ENCODE measurements at regions not wholly inside any gene's neighbourhood (a gene's known extent, or its start where the extent isn't known, plus 50 kb on each side); places are given as distances from the start of the nearest gene placed in this dataset.

GRCh38 chr9:26656003-26656870, 236.4 kb downstream of the CAAP1 start:
- Histone ChIP-seq H3K4me3 (no peak overlapping the region), H3K27me3 (no peaks in the 10 kb centered on the region), H3K27ac (no peak overlapping the region), H3K4me1 (no peaks in the 10 kb centered on the region), H3K36me3 (replicated peaks in 1 of 2; ENCODE audit: insufficient read depth in 1 of 2, low read depth in 2 of 2) (no peaks in the 10 kb centered on the region), H3K9me3 (no peaks in the 10 kb centered on the region)
- TF ChIP-seq, protein P1, sequence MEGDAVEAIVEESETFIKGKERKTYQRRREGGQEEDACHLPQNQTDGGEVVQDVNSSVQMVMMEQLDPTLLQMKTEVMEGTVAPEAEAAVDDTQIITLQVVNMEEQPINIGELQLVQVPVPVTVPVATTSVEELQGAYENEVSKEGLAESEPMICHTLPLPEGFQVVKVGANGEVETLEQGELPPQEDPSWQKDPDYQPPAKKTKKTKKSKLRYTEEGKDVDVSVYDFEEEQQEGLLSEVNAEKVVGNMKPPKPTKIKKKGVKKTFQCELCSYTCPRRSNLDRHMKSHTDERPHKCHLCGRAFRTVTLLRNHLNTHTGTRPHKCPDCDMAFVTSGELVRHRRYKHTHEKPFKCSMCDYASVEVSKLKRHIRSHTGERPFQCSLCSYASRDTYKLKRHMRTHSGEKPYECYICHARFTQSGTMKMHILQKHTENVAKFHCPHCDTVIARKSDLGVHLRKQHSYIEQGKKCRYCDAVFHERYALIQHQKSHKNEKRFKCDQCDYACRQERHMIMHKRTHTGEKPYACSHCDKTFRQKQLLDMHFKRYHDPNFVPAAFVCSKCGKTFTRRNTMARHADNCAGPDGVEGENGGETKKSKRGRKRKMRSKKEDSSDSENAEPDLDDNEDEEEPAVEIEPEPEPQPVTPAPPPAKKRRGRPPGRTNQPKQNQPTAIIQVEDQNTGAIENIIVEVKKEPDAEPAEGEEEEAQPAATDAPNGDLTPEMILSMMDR (IDR thresholded peaks at IDR 0.05) = peak in 4 of 7 experiments; percentile 3 to 23 (median 11)
- no peak for TF ChIP-seq POLR2A (IDR thresholded peaks at IDR 0.05)
- ATAC-seq = no peak
- whole genome bisulfite sequencing, 2 donors = 33 to 41% methylated on average over 14 of the region's 14 CpGs
- intact Hi-C loops (cut with DNase I) = no loop called here
- no peak for DNase-seq

DNA sequence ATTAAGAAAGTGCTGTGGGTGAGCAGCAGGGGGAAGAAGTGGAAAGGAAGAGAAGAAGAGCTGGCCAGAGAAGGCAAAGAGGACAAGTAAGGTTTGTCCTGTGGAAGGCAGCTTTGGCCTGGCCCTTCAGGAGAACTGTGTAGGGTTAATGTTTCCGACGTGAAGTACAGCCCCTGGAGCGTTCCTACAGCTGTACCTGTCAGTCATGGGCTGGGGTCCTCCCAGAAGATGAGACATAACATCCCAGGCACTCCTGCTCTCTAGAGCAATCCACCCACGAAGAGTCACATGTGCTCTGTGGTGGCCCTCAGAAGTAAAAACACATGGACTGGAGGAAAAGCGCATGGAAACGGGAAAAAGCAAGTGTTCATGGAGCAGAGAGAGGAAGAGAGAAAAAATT, 237.4 kb downstream of the CAAP1 start:
- intact Hi-C loops (cut with DNase I) = no loop called here
- Histone ChIP-seq H3K9me3 (no peaks in the 10 kb centered on the region), H3K27me3 (no peaks in the 10 kb centered on the region), H3K4me3 (no peak overlapping the region), H3K4me1 (no peaks in the 10 kb centered on the region), H3K27ac (no peak overlapping the region), H3K36me3 (replicated peaks in 1 of 2; ENCODE audit: insufficient read depth in 1 of 2, low read depth in 2 of 2) (no peaks in the 10 kb centered on the region)
- TF ChIP-seq, protein P1 (IDR thresholded peaks at IDR 0.05) = no peak
- no peak for TF ChIP-seq POLR2A (IDR thresholded peaks at IDR 0.05)
- no peak for DNase-seq
- no peak for ATAC-seq
- WGBS, 2 donors = 55 to 65% methylated on average over 6 of the region's 6 CpGs

GRCh38 chr9:26650325-26650724, 242.3 kb downstream of the CAAP1 start:
- no peak for ATAC-seq
- H3K4me3 ChIP-seq = no peak overlapping the region

GRCh38 chr9:26643826-26644225, 248.8 kb downstream of the CAAP1 start:
- DNase-seq (no peak), ATAC-seq (no peak)
- Histone ChIP-seq H3K9me3 (no peaks in the 10 kb centered on the region), H3K27me3 (no peaks in the 10 kb centered on the region), H3K36me3 (replicated peaks in 1 of 2; ENCODE audit: insufficient read depth in 1 of 2, low read depth in 2 of 2) (no peaks in the 10 kb centered on the region), H3K4me1 (no peaks in the 10 kb centered on the region), H3K4me3 (no peak overlapping the region), H3K27ac (no peak overlapping the region)
- TF ChIP-seq POLR2A (IDR thresholded peaks at IDR 0.05) = no peak
- TF ChIP-seq, protein P1 (IDR thresholded peaks at IDR 0.05) = no peak
- intact Hi-C loops (cut with DNase I) = no loop called here
- WGBS, 2 donors = 56 to 57% methylated on average over 4 of the region's 4 CpGs

More at GRCh38 chr9:26650325-26650724, 242.3 kb downstream of the CAAP1 start:
- no peak overlapping the region for H3K27ac ChIP-seq
- no peak for DNase-seq
- H3K9me3 ChIP-seq = no peaks in the 10 kb centered on the region
- intact Hi-C loops (cut with DNase I) = no loop called here
- no peaks in the 10 kb centered on the region for H3K4me1 ChIP-seq
- H3K36me3 ChIP-seq (replicated peaks in 1 of 2; ENCODE audit: insufficient read depth in 1 of 2, low read depth in 2 of 2) = no peaks in the 10 kb centered on the region
- TF ChIP-seq, protein P1 (IDR thresholded peaks at IDR 0.05) = no peak
- no peak for TF ChIP-seq POLR2A (IDR thresholded peaks at IDR 0.05)
- H3K27me3 ChIP-seq = no peaks in the 10 kb centered on the region

GRCh38 chr9:26639761-26640160, 252.8 kb downstream of the CAAP1 start:
- Histone ChIP-seq H3K27me3 (no peaks in the 10 kb centered on the region), H3K4me3 (no peak overlapping the region), H3K4me1 (no peaks in the 10 kb centered on the region), H3K36me3 (replicated peaks in 1 of 2; ENCODE audit: insufficient read depth in 1 of 2, low read depth in 2 of 2) (no peaks in the 10 kb centered on the region), H3K27ac (no peak overlapping the region), H3K9me3 (no peaks in the 10 kb centered on the region)
- ATAC-seq (no peak), DNase-seq (no peak)
- intact Hi-C loops (cut with DNase I) = no loop called here
- 31 to 42% methylated on average over 1 of the region's 1 CpG for WGBS, 2 donors
- TF ChIP-seq, protein P1 (IDR thresholded peaks at IDR 0.05) = no peak
- no peak for TF ChIP-seq POLR2A (IDR thresholded peaks at IDR 0.05)

Measured in body of pancreas (tissue), 4 donors.